SK-N-SH treated with all-trans-retinoic acid at 6 μM for 48 hours (cell line): ENCODE measurements at regions not wholly inside any gene's neighbourhood (a gene's known extent, or its start where the extent isn't known, plus 50 kb on each side); places are given as distances from the start of the nearest gene placed in this dataset.

Experiments used
- ATAC-seq: fragments of 200-7000 bp; cut with Tn5 transposase; 3 replicates; pipeline ENCODE4 v1.9.1; 2020; ENCODE audit warnings: mild to moderate bottlenecking, moderate library complexity
- ARNTL ChIP-seq: fragments of 450-650 bp; formaldehyde crosslinking; IDR thresholded peaks from 2 replicates; pipeline ENCODE4 v1.5.0; 2020; ENCODE audit warnings: low read depth, mild to moderate bottlenecking, moderate library complexity, borderline replicate concordance
- BACH2 ChIP-seq: fragments of 250-450 bp; sonication (Bioruptor Pico); IDR thresholded peaks from 2 replicates; pipeline ENCODE4 v1.9.0; 2021; ENCODE audit warnings: mild to moderate bottlenecking, borderline replicate concordance
- CREB5 ChIP-seq: fragments of 250-450 bp; sonication (Bioruptor Pico); IDR thresholded peaks from 2 replicates; pipeline ENCODE4 v1.5.1; 2020; ENCODE audit warnings: low read depth, mild to moderate bottlenecking, moderate library complexity
- CSDC2 ChIP-seq: fragments of 250-450 bp; sonication (Bioruptor Pico); IDR thresholded peaks from 2 replicates; pipeline ENCODE4 v1.5.0; 2020; ENCODE audit warnings: mild to moderate bottlenecking, moderate library complexity
- CSRNP3 ChIP-seq: fragments of 250-450 bp; sonication (Bioruptor Pico); IDR thresholded peaks from 2 replicates; pipeline ENCODE4 v1.5.1; 2021; ENCODE audit warnings: mild to moderate bottlenecking, moderate library complexity
- ESRRG ChIP-seq: fragments of 250-450 bp; sonication (Bioruptor Pico); IDR thresholded peaks from 2 replicates; pipeline ENCODE4 v1.6.1; 2021; ENCODE audit warnings: mild to moderate bottlenecking
- GLIS3 ChIP-seq: fragments of 250-450 bp; sonication (Bioruptor Pico); IDR thresholded peaks from 2 replicates; pipeline ENCODE4 v1.5.0; 2020; ENCODE audit warnings: mild to moderate bottlenecking, moderate library complexity
- ISL1 ChIP-seq: fragments of 250-450 bp; sonication (Bioruptor Pico); IDR thresholded peaks from 2 replicates; pipeline ENCODE4 v2.1.2; 2022; ENCODE audit warnings: mild to moderate bottlenecking, moderate library complexity
- PATZ1 ChIP-seq: fragments of 250-450 bp; sonication (Bioruptor Pico); IDR thresholded peaks from 2 replicates; pipeline ENCODE4 v1.8.0; 2020; ENCODE audit warnings: mild to moderate bottlenecking, moderate library complexity, borderline replicate concordance
- POU6F1 ChIP-seq: fragments of 250-450 bp; sonication (Bioruptor Pico); IDR thresholded peaks from 2 replicates; pipeline ENCODE4 v1.8.0; 2021; ENCODE audit warnings: low read depth, mild to moderate bottlenecking, moderate library complexity, borderline replicate concordance
- PPARA ChIP-seq: fragments of 250-450 bp; sonication (Bioruptor Pico); IDR thresholded peaks from 2 replicates; pipeline ENCODE4 v1.5.0; 2020; ENCODE audit warnings: mild to moderate bottlenecking, borderline replicate concordance
- RARB ChIP-seq: fragments of 250-450 bp; sonication (Bioruptor Pico); IDR thresholded peaks from 2 replicates; pipeline ENCODE4 v1.8.0; 2021; ENCODE audit warnings: mild to moderate bottlenecking, moderate library complexity
- SNAI2 ChIP-seq: fragments of 250-450 bp; sonication (Bioruptor Pico); IDR thresholded peaks from 2 replicates; pipeline ENCODE4 v1.5.0; 2020; ENCODE audit warnings: mild to moderate bottlenecking, moderate library complexity
- TCF4 ChIP-seq: fragments of 250-450 bp; sonication (Bioruptor Pico); IDR thresholded peaks from 2 replicates; pipeline ENCODE4 v1.8.0; 2021; ENCODE audit warnings: mild to moderate bottlenecking, moderate library complexity, borderline replicate concordance
- TOX ChIP-seq: fragments of 250-450 bp; sonication (Bioruptor Pico); IDR thresholded peaks from 2 replicates; pipeline ENCODE4 v1.8.0; 2021; ENCODE audit warnings: mild to moderate bottlenecking, moderate library complexity, borderline replicate concordance
- TSHZ2 ChIP-seq: fragments of 250-450 bp; sonication (Bioruptor Pico); IDR thresholded peaks from 2 replicates; pipeline ENCODE4 v1.5.0; 2020; ENCODE audit warnings: mild to moderate bottlenecking, moderate library complexity
- ZFP3 ChIP-seq: fragments of 250-450 bp; sonication (Bioruptor Pico); IDR thresholded peaks from 2 replicates; pipeline ENCODE4 v1.5.0; 2020; ENCODE audit warnings: mild to moderate bottlenecking, moderate library complexity
- ZFP30 ChIP-seq: fragments of 450-650 bp; formaldehyde crosslinking; IDR thresholded peaks from 2 replicates; pipeline ENCODE4 v1.5.0; 2022; ENCODE audit warnings: mild to moderate bottlenecking, moderate library complexity
- ZNF565 ChIP-seq: fragments of 450-650 bp; formaldehyde crosslinking; conservative IDR thresholded peaks from 2 replicates; pipeline ENCODE4 v1.5.0; 2020; ENCODE audit warnings: low read depth, mild to moderate bottlenecking, moderate library complexity
- ZNF70 ChIP-seq: fragments of 450-650 bp; formaldehyde crosslinking; IDR thresholded peaks from 2 replicates; pipeline ENCODE4 v1.5.0; 2020; ENCODE audit warnings: mild to moderate bottlenecking, moderate library complexity

GRCh38 chr2:200137691-200138090 lies 168.8 kb upstream of the SPATS2L start (continued):
- no peak for TF ChIP-seq TSHZ2

GRCh38 chr2:200138391-200139124 lies 167.9 kb upstream of the SPATS2L start:
- ATAC-seq: no peak
- no peak for TF ChIP-seq CREB5 (CRISPR knock-in tag)
- TF ChIP-seq ISL1 (CRISPR knock-in tag): peak; percentile 40

GRCh38 chr2:200144571-200144970 lies 161.9 kb upstream of the SPATS2L start:
- no peak for TF ChIP-seq ZNF70
- TF ChIP-seq SNAI2 (CRISPR knock-in tag): no peak
- no peak for TF ChIP-seq ZFP3 (CRISPR knock-in tag)
- no peak for TF ChIP-seq GLIS3 (CRISPR knock-in tag)
- TF ChIP-seq RARB: no peak
- no peak for TF ChIP-seq ESRRG
- TF ChIP-seq ARNTL (CRISPR knock-in tag): no peak
- no peak for TF ChIP-seq PPARA (CRISPR knock-in tag)
- no peak for TF ChIP-seq BACH2 (CRISPR knock-in tag)
- TF ChIP-seq TCF4 (CRISPR knock-in tag): no peak
- no peak for TF ChIP-seq TSHZ2
- TF ChIP-seq CSRNP3 (CRISPR knock-in tag): no peak
- TF ChIP-seq POU6F1 (CRISPR knock-in tag): no peak
- TF ChIP-seq CSDC2: no peak
- TF ChIP-seq ISL1 (CRISPR knock-in tag): no peak
- TF ChIP-seq ZNF565 (CRISPR knock-in tag): no peak
- no peak for TF ChIP-seq CREB5 (CRISPR knock-in tag)
- no peak for TF ChIP-seq ZFP30
- TF ChIP-seq TOX (CRISPR knock-in tag): no peak
- no peak for TF ChIP-seq PATZ1
- TF ChIP-seq, all 23 proteins: peak for 0
- no peak for ATAC-seq
